Gastrocnemius medialis (tissue), 4 donors: ENCODE measurements at regions not wholly inside any gene's neighbourhood (a gene's known extent, or its start where the extent isn't known, plus 50 kb on each side); places are given as distances from the start of the nearest gene placed in this dataset.

Experiments used
- CTCF ChIP-seq, 5 experiments: fragments of 450-650 bp in 3 of 5; fragments of 200-600 bp in 2 of 5; sonication (generic) in 2 of 5; IDR thresholded peaks in 4 of 5; conservative IDR thresholded peaks in 1 of 5; 1 replicate in 4 of 5; 2 replicates in 1 of 5; pipeline ENCODE4 v1.5.1; 2016 to 2019; ENCODE audit warnings: antibody characterized with exemption in 5 of 5, mild to moderate bottlenecking in 3 of 5, moderate library complexity in 3 of 5
- POLR2A ChIP-seq, 2 donors: fragments of 450-650 bp; IDR thresholded peaks; one replicate each; pipeline ENCODE4 v1.6.1; 2017; ENCODE audit warnings: antibody characterized with exemption in 2 of 2, mild to moderate bottlenecking in 2 of 2, moderate library complexity in 2 of 2

- no peak for TF ChIP-seq CTCF (IDR thresholded peaks at IDR 0.05 in 4 of 5, conservative IDR thresholded peaks at IDR 0.05 in 1 of 5)
- no peak for TF ChIP-seq POLR2A (IDR thresholded peaks at IDR 0.05)
These were observed 278.9 kb downstream of the KLF13 start for GRCh38 chr15:31605467-31605931.
